HG02763 (cell line): ENCODE measurements at regions not wholly inside any gene's neighbourhood (a gene's known extent, or its start where the extent isn't known, plus 50 kb on each side); places are given as distances from the start of the nearest gene placed in this dataset.

ENCODE experiments used
- ATAC-seq: cut with Tn5 transposase; IDR thresholded peaks from one replicate; pipeline ENCODE4 v1.9.1; 2021; ENCODE audit warnings: mild to moderate bottlenecking, moderate library complexity; ENCODE audit not compliant: unreplicated experiment

DNA sequence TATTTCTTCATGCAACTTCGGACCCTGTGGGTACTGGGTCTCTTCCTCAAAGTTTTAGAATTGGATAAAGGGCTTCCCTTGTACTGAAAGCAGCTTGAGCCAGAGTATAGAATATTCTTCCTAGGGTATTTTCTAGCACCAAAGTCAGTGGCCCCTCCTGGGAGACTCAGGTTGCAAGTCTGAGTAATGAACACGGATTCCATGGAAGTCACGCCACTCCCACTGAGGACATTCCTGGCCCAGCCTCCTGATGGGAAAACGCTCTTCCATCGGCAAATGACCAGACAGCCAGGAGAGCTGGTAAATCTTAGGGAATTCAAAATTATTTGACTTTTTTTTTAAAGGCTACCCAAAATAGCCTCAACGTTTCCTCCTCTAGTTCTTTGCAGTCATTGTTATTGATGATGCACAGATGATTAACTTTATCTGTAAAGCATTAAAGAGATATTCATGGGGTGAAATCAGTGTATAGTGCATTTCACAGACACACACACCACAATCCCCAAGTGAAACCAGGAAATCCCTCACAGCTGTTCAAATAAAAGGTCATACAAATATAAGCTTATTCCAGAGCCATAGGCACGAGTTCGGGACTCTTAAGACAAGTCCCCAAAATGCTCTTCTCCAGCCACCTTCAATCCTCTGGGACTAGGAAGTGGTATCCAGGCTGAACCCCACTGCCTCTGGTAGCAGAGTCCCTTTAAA is 248.8 kb downstream of the SOD2 start:
- ATAC-seq, result no peak

DNA sequence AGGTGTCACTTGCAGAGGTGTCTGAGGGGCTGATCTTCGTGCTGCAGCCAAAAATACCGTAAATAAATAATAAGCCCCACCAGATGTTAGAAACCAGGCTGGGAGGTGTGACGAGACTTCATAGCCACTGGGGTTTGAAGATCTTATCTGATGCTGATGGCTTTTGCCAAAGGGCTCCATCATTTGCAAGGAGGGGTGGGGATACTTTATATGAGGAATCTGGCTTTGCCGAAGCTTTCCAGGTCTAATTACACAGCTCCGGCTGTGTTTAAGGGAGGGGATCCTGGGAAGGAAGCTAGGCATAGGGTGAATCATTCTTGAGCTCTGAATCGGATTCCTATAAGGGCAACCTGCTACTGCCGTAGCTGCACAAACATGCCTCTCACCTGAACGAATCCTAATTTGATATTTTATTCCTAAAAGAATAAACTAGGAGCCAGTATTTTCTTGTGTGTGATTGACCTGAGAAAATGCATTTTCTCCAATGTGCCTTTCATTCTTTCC is 249.6 kb downstream of the SOD2 start:
- no peak for ATAC-seq

DNA sequence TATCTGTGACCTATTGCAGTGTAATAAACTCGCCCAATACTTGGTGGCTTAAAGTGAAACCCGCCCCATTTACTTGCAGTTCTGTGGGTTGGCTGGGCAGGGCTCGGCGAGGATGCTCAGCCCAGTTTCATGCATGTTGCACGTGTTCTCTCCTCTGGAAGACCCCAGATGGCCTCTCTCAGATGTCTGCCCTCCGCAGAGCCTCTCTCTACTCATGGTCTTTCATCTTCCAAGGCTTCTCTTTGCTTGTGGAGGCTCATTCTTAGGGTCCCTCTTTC is 251.4 kb downstream of the SOD2 start:
- no peak for ATAC-seq

DNA sequence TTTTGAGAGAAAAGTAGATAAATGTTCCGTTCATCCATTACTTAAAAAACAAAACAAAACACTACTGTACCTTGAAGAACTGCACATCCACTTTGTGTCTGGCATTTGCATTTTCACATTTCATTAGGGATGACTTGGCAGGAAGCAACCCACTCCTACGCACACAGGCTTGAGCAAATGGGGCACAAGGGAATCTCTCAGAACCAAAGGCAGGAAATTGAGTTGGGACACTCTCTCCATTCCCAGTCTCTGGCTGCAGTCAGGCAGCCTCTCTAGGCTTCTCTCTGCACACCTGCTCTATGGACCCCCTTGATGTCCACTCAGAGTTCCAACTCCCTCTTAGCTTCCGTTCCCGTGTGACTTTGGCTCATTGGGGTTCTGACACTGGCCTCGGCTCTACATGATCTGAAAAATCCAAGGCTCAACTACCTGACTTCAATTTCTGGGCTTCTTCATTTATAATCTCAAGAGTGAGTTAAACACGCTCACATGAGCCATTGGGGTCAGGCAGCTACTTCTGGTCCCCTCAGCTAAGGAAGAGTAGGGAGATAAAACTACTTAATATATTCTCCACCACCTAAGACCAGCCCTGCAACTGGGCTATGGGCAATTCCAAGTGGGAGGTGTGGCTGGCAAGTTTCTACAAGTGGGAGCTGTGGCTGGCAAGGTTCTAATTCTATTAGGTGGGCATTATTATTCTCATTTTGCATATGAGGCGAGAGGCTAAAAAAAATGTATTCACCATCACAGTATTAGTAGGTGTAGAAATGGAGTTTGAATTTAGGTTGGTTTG is 251.9 kb downstream of the SOD2 start:
- no peak for ATAC-seq

DNA sequence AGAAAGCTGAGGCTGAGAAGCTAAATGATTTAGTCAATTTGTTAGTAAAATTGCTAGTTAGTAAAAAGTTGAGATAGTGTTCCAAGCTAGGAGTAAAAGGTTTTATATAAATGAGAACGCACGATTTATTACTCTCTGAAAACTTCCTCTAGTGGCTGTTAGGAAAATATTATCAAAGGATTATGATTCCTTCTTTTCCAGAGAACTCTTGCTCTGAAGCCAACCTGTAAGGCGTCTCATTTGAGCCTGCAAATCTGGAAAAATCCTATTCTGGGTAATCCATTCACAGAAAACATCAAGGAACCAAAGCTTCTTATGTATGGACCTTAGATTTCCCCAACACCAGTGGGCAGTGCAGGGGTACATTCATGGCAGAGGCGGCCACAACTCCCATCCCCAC is 252.7 kb downstream of the SOD2 start:
- no peak for ATAC-seq

DNA sequence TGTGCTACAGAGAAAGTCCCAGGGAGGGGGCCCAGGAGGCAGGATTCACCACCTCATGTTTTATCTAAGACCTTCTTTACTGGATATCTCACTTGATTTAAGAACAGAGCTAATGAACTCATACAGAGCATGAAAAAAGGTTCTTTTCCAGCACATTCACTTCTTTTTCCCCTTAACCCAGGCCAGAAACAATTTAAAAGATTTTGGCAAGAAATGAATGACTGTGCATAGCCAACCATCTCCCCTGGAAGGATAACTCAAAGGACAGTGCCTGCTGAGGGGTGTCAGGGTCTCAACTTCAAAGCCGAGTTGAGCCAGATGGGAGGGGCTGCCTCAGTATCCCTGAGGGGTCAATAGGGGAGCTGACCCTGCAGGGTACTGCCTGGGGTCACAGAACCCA is 253.4 kb downstream of the SOD2 start:
- no peak for ATAC-seq

DNA sequence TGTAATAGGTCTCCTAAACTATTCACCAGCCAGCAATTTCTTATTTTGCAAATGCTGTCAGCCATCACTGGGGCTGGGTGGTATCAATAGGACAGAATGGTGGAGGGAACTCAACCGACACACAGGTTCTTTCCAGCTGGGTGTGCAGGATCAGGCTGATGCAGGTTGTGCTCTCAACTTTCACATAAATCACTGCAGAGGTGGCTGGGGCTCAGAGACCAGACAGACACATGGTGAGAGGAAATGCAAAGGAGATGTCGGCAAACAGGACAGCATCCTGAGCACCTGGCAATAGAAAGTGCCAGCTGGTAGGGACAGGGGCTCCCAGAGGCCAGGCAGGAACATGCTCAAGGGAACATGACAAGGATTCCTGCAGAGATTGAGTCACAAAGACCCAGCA is 254.9 kb downstream of the SOD2 start:
- no peak for ATAC-seq

DNA sequence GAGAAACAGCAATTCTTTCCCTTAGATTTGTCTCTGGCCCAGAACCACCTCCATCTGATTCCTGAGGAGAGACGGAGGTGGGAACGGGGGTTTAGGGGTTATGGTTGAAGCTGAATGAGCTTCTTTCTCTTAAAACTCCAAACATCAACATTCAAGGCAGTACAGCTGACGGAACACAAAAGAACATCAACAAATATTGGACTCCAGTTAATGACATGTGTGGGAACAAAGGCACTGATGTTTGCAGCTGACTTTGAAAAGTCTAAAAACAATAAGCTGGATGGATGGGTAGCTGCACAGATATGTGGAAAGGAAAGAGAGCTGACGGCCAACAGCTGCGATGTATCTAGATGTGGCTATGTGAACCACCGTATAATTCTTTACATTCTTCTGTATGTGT is 256.5 kb downstream of the SOD2 start:
- ATAC-seq, result no peak

DNA sequence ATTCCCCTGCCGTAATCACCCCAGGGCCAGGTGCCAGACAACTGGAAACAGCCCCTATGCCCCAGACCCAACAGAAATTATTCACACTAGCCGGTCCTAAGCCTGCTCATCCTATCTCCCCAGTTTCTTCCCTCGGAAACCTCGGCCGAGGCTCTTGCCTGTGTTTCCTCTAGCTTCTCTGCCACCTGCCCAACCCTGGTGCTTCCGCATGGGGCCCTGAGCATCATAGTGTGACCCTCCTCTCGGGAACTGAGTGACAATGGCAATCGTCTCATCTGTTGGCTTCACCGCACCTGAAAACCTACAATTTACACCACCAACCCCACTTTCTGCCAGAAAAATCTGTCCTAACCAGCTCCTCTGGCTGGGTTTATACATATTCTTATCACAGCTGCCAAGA is 257.3 kb downstream of the SOD2 start:
- no peak for ATAC-seq

DNA sequence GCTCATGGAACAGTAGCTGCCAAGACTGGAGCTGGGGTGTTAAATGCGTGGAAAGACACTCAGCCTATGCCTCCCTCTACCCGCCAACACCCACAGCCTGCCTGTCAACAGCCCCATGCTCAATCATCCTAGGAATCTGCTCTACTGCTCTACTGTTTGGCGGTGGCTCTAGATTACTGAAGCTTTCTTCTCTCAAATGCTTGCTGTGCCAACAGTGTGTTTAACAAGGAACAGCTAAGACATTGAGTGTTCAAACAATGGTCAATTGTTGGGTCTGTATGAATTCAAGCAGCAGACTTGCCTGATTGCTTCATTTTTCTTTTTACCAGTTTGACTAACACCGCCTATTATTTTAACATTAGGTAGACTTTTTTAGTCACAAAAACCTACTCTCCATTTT is 258.6 kb downstream of the SOD2 start:
- ATAC-seq, result no peak

DNA sequence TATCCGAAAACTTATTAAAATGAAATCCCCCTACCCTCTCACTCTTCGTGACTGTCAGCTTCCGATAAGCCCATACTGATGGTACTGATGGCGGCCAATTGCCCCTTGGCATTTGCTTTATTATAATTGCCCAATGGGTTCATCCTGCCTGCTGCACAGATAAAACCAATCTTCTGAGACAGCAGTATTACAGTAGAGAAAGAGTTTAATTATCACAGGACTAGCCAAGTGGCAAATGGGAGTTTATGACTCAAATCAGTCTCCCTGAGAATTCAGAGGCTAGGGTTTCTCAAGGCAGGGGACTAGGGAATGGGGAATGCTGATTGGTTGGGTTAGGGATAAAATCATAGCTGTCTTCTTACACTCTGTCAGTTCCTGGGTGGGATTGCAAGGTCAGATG is 259.5 kb downstream of the SOD2 start:
- no peak for ATAC-seq

DNA sequence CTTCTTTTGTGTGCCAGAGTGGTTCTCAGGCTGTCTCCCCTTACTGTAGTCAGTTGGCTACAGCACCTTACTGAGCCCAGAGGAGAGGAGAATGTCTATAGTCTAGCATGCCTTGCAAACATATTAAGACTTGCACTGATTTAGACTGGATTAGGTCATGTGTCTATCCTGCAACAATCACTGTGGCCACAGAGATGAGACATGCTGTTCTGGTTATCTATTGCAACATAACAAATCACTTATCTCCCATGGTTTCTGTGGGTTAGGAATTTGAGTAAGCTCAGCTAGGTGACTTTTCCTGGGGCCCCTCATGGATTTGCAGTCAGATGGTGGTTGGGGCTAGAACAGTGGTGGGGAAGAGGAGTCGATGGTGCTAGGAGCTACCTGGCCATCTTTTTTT is 261.3 kb downstream of the SOD2 start:
- ATAC-seq, result no peak

DNA sequence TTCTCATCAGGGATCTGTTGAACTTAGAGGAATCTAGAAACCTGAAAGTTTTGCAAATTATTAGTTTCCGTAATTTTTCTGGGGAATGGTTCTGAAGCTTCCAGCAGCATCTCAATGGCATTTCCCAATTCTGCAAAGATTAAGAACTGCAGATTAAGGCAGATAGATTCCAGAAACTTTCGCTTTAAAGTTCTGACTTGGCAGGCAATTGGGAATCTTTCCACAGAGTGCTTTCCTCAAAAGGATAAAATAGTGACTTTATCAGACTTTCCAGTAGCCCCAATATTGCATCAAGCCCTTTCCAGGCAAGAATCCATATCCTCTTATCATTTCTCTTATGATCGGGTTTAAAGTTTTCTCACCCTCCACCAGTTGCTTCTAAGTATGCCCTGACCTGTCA is 261.1 kb downstream of the FNDC1 start:
- ATAC-seq, result no peak

DNA sequence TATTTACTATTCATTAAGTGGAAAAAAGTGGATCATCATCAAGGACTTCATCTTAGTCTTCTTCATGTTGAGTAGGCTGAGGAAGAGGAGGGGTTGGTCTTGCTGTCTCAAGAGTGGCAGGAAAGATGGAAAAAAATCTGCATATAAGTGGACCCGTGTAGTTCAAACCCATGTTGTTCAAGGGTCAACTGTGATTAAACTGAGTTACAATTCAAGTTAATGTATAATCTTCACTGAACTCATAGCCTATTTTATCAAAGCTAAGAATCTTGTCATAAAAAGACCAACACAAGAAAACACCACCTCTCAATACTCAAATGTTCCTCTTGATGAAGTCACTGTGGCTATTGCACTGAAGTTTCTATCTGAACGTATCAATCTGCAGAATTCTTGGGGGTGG is 260.2 kb downstream of the FNDC1 start:
- no peak for ATAC-seq

DNA sequence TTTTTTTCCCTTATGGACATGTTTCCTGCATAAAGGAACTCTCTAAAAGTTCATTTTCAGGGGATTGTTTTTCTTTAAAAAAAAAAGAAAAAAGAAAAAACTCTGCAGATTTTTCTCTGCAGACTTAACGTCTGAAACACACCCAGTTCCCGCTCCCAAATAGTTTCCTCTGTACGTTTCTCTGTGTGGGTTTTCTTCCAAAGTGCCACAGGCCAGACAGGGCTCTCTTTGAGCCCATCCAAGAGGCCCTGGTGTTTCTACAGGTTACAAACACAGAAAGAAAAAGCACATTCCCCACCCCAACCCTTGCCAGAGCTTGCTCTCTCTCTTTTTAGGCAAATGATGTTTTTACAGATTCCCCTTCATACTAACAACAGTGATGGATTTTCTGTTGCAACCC is 258.6 kb downstream of the FNDC1 start:
- no peak for ATAC-seq

DNA sequence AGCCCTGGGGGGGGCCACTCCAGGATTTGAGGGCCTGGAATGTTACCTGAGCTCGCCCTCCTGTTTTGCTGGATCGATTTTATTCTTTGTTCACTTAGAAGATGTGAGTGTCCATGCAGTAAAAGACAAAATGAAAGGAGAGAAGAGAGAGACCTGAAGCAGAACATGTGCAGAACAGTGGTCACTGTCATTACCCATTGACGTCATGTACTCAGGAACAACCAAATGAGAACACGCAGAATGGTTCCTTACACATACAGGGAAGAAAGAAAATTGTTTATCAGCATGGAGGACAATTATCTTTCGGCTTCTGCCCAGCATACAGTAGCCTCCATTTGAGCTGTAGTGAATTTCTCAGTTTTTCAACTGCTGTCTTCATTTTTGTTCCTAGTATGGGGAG is 258.1 kb downstream of the FNDC1 start:
- ATAC-seq, result no peak

DNA sequence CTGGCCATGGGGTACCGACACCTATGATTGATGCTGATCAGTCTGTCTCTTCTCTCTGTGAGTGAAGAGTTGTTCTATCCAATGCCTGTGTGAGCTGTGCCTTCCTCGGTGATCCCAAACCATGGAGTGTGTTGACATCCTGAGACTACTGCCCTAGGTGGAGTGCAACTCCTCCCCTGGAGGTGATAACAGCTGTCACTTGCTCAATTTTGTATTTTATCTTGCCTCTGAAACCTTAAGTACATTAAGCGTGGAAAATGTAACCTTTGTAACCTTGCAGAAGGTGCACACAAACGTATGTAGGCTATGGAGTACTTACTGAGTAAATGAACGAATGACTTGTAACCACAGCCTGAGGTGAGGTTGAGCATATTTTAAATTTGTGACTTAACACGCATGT is 256.2 kb downstream of the FNDC1 start:
- ATAC-seq, result no peak

DNA sequence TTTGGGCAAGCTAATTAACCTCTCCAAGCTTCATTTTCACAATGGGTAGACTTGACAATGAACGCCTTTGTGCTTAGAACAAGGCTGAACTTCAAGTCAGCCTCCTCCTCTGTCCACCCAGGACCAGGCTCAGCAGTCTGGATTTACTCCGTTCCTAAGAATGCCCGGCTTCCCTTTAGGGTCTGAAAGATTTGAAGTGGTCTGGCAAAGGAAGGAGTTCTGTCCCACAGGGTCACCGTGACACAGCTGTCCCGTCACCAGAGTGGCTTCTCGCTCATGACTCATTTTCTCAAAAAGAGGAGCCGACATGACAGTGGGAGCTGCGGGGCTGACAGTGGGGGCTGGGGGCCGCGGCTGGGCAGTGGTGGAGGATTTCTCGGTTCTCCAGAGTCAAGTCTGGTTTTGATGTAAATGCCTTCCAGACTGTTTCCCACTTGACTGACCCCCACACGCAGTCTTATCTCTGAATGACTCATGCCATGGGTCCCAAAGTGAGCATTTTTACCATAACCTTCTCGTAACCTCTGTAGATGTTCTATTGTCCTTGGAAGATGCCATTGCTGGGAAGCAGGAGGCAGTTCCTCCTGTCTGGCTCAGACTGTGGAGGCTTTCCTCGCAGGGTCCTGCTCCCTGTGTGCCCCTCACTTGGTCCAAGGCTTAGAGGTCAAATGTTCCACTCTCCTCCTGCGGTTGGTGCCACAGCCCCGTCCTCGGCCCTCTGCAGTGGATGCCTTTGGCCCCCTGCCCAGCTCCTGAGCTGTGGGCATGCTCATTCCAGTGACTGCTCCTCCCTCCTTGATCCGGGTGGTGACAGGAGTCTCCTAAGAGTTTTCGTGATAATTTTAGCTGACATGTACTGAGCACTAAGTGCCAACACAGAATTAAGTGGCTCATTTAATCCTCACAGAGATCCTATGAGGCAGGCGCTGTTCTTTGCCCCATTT is 253.1 kb downstream of the FNDC1 start:
- no peak for ATAC-seq

DNA sequence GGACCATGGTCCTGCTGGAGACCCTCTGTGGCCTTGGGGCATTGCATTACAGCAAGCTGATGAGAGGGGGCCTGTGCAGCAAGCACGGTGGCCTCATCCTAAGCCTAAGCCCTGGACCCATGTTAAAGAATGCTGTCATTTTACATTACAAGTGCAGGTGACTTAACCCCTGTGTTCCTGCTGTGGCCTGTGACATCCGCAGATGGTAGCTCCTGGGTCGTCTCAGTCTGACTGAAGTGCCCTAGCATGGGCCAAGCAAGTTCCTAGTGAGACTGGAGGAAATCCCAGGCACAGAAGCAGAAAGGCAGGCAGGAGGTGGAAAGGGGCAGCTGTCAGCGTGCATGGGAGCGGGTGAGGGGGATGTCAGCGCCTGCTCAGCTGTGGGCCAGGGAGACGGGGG is 252.4 kb downstream of the FNDC1 start:
- ATAC-seq, result no peak

DNA sequence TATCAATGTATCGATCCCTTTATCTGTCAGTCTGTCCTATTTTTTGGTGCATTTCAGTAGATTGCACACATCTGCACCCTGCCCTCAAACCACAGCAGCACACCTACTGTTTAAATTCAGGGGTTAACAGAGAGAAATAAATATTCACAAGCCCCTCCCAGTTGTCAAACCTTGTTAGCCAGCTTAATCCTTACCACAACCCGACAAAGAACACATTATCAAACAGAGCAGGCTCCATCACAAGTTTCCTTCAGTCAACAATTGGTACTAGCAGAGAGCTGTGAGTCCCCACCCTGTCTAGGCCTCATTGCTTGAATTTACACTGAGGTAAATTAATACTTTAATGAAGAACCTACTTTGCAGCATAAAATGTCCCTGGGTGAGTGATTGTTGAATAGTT is 249.8 kb downstream of the FNDC1 start:
- ATAC-seq, result no peak

DNA sequence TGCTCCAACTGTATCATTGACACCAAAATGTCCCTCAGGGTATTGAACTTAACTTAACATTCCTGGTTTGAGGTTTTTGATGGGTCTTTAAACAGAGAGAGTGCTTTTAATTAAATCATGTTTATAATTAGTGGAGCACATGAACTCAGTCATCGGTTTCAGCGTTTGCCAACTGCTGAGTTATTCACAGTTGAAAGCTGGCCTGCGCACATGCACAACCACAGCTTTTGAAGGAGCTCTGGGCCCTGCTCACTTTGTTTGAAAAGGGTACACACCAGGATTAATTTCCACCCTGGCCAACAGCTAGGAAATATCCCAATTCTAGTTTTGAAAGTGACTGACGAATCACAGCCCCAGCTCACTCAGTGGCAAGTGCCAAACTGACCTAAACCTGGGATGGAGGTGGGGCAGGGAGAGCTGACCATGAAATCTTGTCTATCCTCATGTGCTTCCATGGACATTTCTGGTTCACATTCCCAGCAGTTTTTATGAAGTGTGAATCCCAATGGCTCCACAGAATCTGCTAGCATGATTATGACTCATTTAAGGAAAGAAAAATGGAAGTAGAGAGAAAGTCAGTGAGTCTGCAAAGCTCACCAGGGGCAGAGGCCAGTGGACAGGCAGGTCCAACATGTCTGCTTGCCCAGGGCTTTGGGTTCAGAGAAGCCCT is 247.8 kb downstream of the FNDC1 start:
- ATAC-seq, result no peak
